Kidney (tissue), 13 donors: ENCODE measurements at regions not wholly inside any gene's neighbourhood (a gene's known extent, or its start where the extent isn't known, plus 50 kb on each side); places are given as distances from the start of the nearest gene placed in this dataset.

Experiments
- DNase-seq, 5 donors: peaks; one replicate each; pipeline ENCODE4 v3.0.0-alpha.2; 2013 to 2020
- FAIRE-seq: peaks from 2 replicates; lab custom pipeline; 2012; peaks lifted over from hg19 to GRCh38; lab: Jason Lieb, UNC
- H3K27ac ChIP-seq, 2 donors: one replicate each; pipeline ENCODE4 v1.7.0; 2013; ENCODE audit warnings: low read depth in 2 of 2, low read length in 2 of 2, inconsistent platforms in 1 of 2
- H3K27me3 ChIP-seq: one replicate; pipeline ENCODE4 v1.7.1; 2013; ENCODE audit warnings: low read length, inconsistent platforms; ENCODE audit not compliant: control insufficient read depth, insufficient read depth
- H3K36me3 ChIP-seq, 3 donors: one replicate each; pipeline versions ENCODE4 v1.7.0 to v1.7.1; 2013; ENCODE audit warnings: low read length in 3 of 3, control low read depth in 1 of 3, inconsistent platforms in 1 of 3; ENCODE audit not compliant: insufficient read depth in 3 of 3, control insufficient read depth in 2 of 3
- H3K4me1 ChIP-seq, 3 donors: one replicate each; pipeline versions ENCODE4 v1.7.0 to v1.7.1; 2013; ENCODE audit warnings: low read length in 3 of 3, inconsistent platforms in 1 of 3, low read depth in 1 of 3; ENCODE audit not compliant: control insufficient read depth in 2 of 3, insufficient read depth in 2 of 3
- H3K4me3 ChIP-seq, 3 donors: one replicate each; pipeline versions ENCODE4 v1.7.0 to v1.8.1; 2013; ENCODE audit warnings: low read length in 3 of 3, control low read depth in 1 of 3, inconsistent platforms in 1 of 3
- H3K9ac ChIP-seq, 3 donors: one replicate each; pipeline versions ENCODE4 v1.7.0 to v1.7.1; 2013; ENCODE audit warnings: low read length in 3 of 3, control low read depth in 1 of 3, inconsistent platforms in 1 of 3
- H3K9me3 ChIP-seq, 3 donors: one replicate each; pipeline versions ENCODE4 v1.7.0 to v1.7.1; 2013; ENCODE audit warnings: low read length in 3 of 3, control low read depth in 1 of 3, inconsistent platforms in 1 of 3; ENCODE audit not compliant: control insufficient read depth in 2 of 3, insufficient read depth in 1 of 3
- CTCF ChIP-seq: IDR thresholded peaks from 3 replicates; pipeline ENCODE4 v1.5.1; 2012; ENCODE audit warnings: mild to moderate bottlenecking, moderate library complexity, borderline replicate concordance; ENCODE audit not compliant: insufficient read depth; ENCODE audit errors: extremely low read depth
- intact Hi-C: fragments of 100-400 bp; cut with DNase I; formaldehyde crosslinking; loops from one replicate; pipeline ENCODE4 v1.11.1; 2022
- donor health status: control.
- donor health status: control.
- donor health status: control.
- donor health status: control.
- donor health status: control.
- donor health status: DM: yes; HTN: yes; CAD: no.
- donor health status: Normal renal cell carcinoma (clear cell type).

GRCh38 chr21:31550070-31550469, 109.4 kb upstream of the SOD1 start:
- Histone ChIP-seq H3K27ac (no peak overlapping the region), H3K9ac (no peak overlapping the region), H3K27me3 (no peaks in the 10 kb centered on the region), H3K9me3 (no peaks in the 10 kb centered on the region), H3K4me3 (no peak overlapping the region), H3K36me3 (no peaks in the 10 kb centered on the region), H3K4me1 (no peaks in the 10 kb centered on the region)
- no peak for TF ChIP-seq CTCF
- FAIRE-seq = no peak
- intact Hi-C loops = no loop called here
- DNase-seq = no peak

- Histone ChIP-seq H3K27ac (no peak overlapping the region), H3K9me3 (no peaks in the 10 kb centered on the region), H3K27me3 (no peaks in the 10 kb centered on the region), H3K36me3 (no peaks in the 10 kb centered on the region), H3K4me3 (no peak overlapping the region), H3K4me1 (no peaks in the 10 kb centered on the region), H3K9ac (no peak overlapping the region)
- intact Hi-C loops = no loop called here
- FAIRE-seq (no peak), DNase-seq (peak in 1 of 5 donors; percentile 19)
- TF ChIP-seq CTCF = no peak
Measured at GRCh38 chr21:31548688-31549087, 110.8 kb upstream of the SOD1 start.

DNA sequence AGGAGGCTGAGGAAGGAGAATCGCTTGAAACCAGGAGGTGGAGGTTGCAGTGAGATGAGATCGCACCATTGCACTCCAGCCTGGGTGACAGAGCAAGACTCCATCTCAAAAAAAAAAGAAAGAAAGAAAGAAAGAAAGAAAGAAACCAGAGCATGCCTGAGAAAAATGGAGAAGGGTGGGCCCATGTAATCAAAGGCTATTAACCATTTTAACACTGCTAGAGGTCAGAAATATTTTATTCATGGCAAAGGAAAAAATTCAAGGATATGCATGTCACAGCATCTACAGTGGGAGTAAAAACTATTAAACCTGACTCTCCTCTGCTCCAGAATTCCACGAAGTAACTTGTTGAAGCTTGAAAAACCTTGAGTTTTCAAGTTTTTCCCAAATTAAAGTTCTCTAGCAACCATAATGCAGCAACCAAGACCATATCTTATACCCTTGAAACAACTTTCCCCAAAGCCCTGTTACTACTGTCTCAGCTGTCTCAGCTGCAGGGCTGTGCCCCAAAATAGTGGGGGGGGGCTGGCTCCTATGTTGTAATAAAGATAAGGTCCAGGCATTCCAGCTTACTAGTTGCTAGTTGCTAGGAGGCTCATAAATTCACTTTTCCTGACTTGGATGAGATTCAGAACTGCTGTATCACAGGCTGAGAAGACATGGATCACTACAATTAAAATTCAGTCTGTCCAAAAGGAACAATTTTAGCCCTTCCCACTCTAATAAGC, 112.9 kb upstream of the SOD1 start:
- Histone ChIP-seq H3K27ac (no peak overlapping the region), H3K27me3 (no peaks in the 10 kb centered on the region), H3K4me1 (no peaks in the 10 kb centered on the region), H3K4me3 (no peak overlapping the region), H3K36me3 (no peaks in the 10 kb centered on the region), H3K9ac (no peak overlapping the region), H3K9me3 (no peaks in the 10 kb centered on the region)
- intact Hi-C loops = no loop called here
- DNase-seq (peak in 1 of 5 donors; percentile 8), FAIRE-seq (no peak)
- TF ChIP-seq CTCF = no peak

DNA sequence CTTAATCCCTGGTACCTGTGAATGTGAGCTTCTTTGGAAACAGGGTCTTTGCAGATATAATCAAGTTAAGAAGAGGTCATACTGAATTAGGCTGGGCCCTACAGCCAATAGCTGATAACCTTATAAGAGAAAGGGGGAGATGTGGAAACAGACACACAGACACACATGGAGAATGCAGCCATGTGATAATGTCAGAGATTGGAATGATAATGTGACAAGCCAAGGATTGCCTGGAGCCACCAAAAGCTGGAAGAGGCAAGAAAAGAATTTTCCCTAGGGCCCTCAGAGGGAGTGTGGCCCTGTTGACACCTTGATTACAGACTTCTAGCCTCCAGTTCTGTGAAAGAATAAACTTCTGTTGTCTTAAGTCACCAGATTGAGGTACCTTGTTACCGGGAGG, 114.5 kb upstream of the SOD1 start:
- no peaks in the 10 kb centered on the region for H3K27me3 ChIP-seq
- intact Hi-C loops = no loop called here
- no peak overlapping the region for H3K9ac ChIP-seq
- H3K27ac ChIP-seq = no peak overlapping the region
- H3K4me3 ChIP-seq = no peak overlapping the region
- no peaks in the 10 kb centered on the region for H3K9me3 ChIP-seq
- FAIRE-seq = no peak
- H3K36me3 ChIP-seq = no peaks in the 10 kb centered on the region
- DNase-seq = no peak
- no peaks in the 10 kb centered on the region for H3K4me1 ChIP-seq
- no peak for TF ChIP-seq CTCF
